HFF-Myc (cell line): ENCODE measurements at regions not wholly inside any gene's neighbourhood (a gene's known extent, or its start where the extent isn't known, plus 50 kb on each side); places are given as distances from the start of the nearest gene placed in this dataset.

Experiments used
- DNase-seq: peaks from one replicate; pipeline ENCODE4 v3.0.0-alpha.2; 2011; ENCODE audit warnings: low read depth; ENCODE audit errors: extremely low read depth
- H3K4me3 ChIP-seq: replicated peaks from 2 replicates; pipeline ENCODE4 v1.5.1; 2011; ENCODE audit warnings: low read depth, mild to moderate bottlenecking, control low read depth, low read length
- CTCF ChIP-seq: IDR thresholded peaks from 2 replicates; pipeline ENCODE4 v1.5.1; 2012; ENCODE audit warnings: mild to moderate bottlenecking, low read depth, low read length, control low read depth; ENCODE audit errors: missing control alignments

GRCh38 chr3:170799009-170799408 lies 71.0 kb downstream of the RPL22L1 start:
- H3K4me3 ChIP-seq = no peak overlapping the region
- TF ChIP-seq CTCF = no peak
- no peak for DNase-seq

GRCh38 chr3:170797685-170798084 lies 72.3 kb downstream of the RPL22L1 start:
- TF ChIP-seq CTCF = no peak
- no peak for DNase-seq
- H3K4me3 ChIP-seq = no peak overlapping the region

GRCh38 chr3:170792471-170792870 lies 77.5 kb downstream of the RPL22L1 start:
- no peak for DNase-seq
- TF ChIP-seq CTCF = no peak
- H3K4me3 ChIP-seq = no peak overlapping the region

GRCh38 chr3:170790647-170791046 lies 79.3 kb downstream of the RPL22L1 start:
- DNase-seq = no peak
- no peak overlapping the region for H3K4me3 ChIP-seq
- TF ChIP-seq CTCF = no peak

GRCh38 chr3:170787464-170787863 lies 82.5 kb downstream of the RPL22L1 start:
- no peak for DNase-seq
- H3K4me3 ChIP-seq = no peak overlapping the region
- TF ChIP-seq CTCF = no peak

- no peak overlapping the region for H3K4me3 ChIP-seq
- DNase-seq = no peak
- TF ChIP-seq CTCF = no peak
These were observed 84.5 kb downstream of the RPL22L1 start for GRCh38 chr3:170785454-170785853.

- H3K4me3 ChIP-seq = no peak overlapping the region
- no peak for TF ChIP-seq CTCF
- DNase-seq = no peak
These were observed 85.6 kb downstream of the RPL22L1 start for GRCh38 chr3:170784406-170784805.
